IPS-15b (cell line): ENCODE measurements at regions not wholly inside any gene's neighbourhood (a gene's known extent, or its start where the extent isn't known, plus 50 kb on each side); places are given as distances from the start of the nearest gene placed in this dataset.

Source experiments
- H3K27me3 ChIP-seq: one replicate; pipeline ENCODE4 v1.6.1; 2013; ENCODE audit warnings: low read length; ENCODE audit not compliant: control insufficient read depth, insufficient read depth
- H3K36me3 ChIP-seq: one replicate; pipeline ENCODE4 v1.6.1; 2013; ENCODE audit warnings: low read length; ENCODE audit not compliant: control insufficient read depth, insufficient read depth
- H3K4me1 ChIP-seq: one replicate; pipeline ENCODE4 v1.6.1; 2013; ENCODE audit warnings: mild to moderate bottlenecking, low read length; ENCODE audit not compliant: control insufficient read depth, insufficient read depth
- H3K4me3 ChIP-seq: one replicate; pipeline ENCODE4 v1.5.1; 2013; ENCODE audit warnings: low read depth, low read length
- H3K9ac ChIP-seq: one replicate; pipeline ENCODE4 v1.6.1; 2013; ENCODE audit warnings: low read depth, mild to moderate bottlenecking, low read length
- H3K9me3 ChIP-seq: one replicate; pipeline ENCODE4 v1.6.1; 2013; ENCODE audit warnings: mild to moderate bottlenecking, low read length; ENCODE audit not compliant: control insufficient read depth, insufficient read depth

GRCh38 chr14:62029569-62029924 lies 267.3 kb downstream of the SNAPC1 start:
- no peaks in the 10 kb centered on the region for H3K9me3 ChIP-seq
- no peak overlapping the region for H3K9ac ChIP-seq

GRCh38 chr14:62030387-62030786 lies 268.2 kb downstream of the SNAPC1 start:
- no peaks in the 10 kb centered on the region for H3K36me3 ChIP-seq
- H3K9ac ChIP-seq, result no peak overlapping the region
- no peaks in the 10 kb centered on the region for H3K27me3 ChIP-seq

More at GRCh38 chr14:62029569-62029924, 267.3 kb downstream of the SNAPC1 start:
- Histone ChIP-seq H3K4me1 (no peaks in the 10 kb centered on the region), H3K27me3 (no peaks in the 10 kb centered on the region), H3K36me3 (no peaks in the 10 kb centered on the region), H3K4me3 (no peak overlapping the region)

GRCh38 chr14:62031504-62031903 lies 269.3 kb downstream of the SNAPC1 start:
- no peaks in the 10 kb centered on the region for H3K27me3 ChIP-seq
- no peak overlapping the region for H3K9ac ChIP-seq
- H3K4me3 ChIP-seq, result no peak overlapping the region
- no peaks in the 10 kb centered on the region for H3K36me3 ChIP-seq
- no peaks in the 10 kb centered on the region for H3K9me3 ChIP-seq
- no peaks in the 10 kb centered on the region for H3K4me1 ChIP-seq

More at GRCh38 chr14:62030387-62030786, 268.2 kb downstream of the SNAPC1 start:
- Histone ChIP-seq H3K4me1 (no peaks in the 10 kb centered on the region), H3K4me3 (no peak overlapping the region), H3K9me3 (no peaks in the 10 kb centered on the region)

GRCh38 chr14:62053188-62053587 lies 291.0 kb downstream of the SNAPC1 start:
- no peaks in the 10 kb centered on the region for H3K9me3 ChIP-seq
- no peak overlapping the region for H3K9ac ChIP-seq
- H3K36me3 ChIP-seq, result no peaks in the 10 kb centered on the region
- peaks cover 7% of the 10 kb centered on the region for H3K4me1 ChIP-seq
- H3K27me3 ChIP-seq, result no peaks in the 10 kb centered on the region
- no peak overlapping the region for H3K4me3 ChIP-seq

GRCh38 chr14:62056789-62057188 lies 294.6 kb downstream of the SNAPC1 start:
- Histone ChIP-seq H3K36me3 (no peaks in the 10 kb centered on the region), H3K9me3 (no peaks in the 10 kb centered on the region), H3K27me3 (no peaks in the 10 kb centered on the region), H3K9ac (no peak overlapping the region), H3K4me3 (no peak overlapping the region), H3K4me1 (peaks cover 7% of the 10 kb centered on the region)

- no peak overlapping the region for H3K4me3 ChIP-seq
- H3K27me3 ChIP-seq, result no peaks in the 10 kb centered on the region
- no peak overlapping the region for H3K9ac ChIP-seq
These were observed 300.4 kb downstream of the SNAPC1 start for GRCh38 chr14:62062645-62063044.

GRCh38 chr14:62064751-62065323 lies 302.6 kb downstream of the SNAPC1 start:
- Histone ChIP-seq H3K9me3 (no peaks in the 10 kb centered on the region), H3K4me3 (no peak overlapping the region), H3K4me1 (no peaks in the 10 kb centered on the region), H3K9ac (no peak overlapping the region), H3K36me3 (no peaks in the 10 kb centered on the region), H3K27me3 (no peaks in the 10 kb centered on the region)

More at GRCh38 chr14:62062645-62063044, 300.4 kb downstream of the SNAPC1 start:
- H3K36me3 ChIP-seq, result no peaks in the 10 kb centered on the region
- no peaks in the 10 kb centered on the region for H3K9me3 ChIP-seq
- no peaks in the 10 kb centered on the region for H3K4me1 ChIP-seq

- H3K4me3 ChIP-seq, result no peak overlapping the region
- no peaks in the 10 kb centered on the region for H3K36me3 ChIP-seq
- no peaks in the 10 kb centered on the region for H3K4me1 ChIP-seq
- no peaks in the 10 kb centered on the region for H3K9me3 ChIP-seq
- no peak overlapping the region for H3K9ac ChIP-seq
- H3K27me3 ChIP-seq, result no peaks in the 10 kb centered on the region
These were observed 304.1 kb downstream of the SNAPC1 start for GRCh38 chr14:62066304-62066703.

GRCh38 chr14:62071039-62071438 lies 308.8 kb downstream of the SNAPC1 start:
- no peaks in the 10 kb centered on the region for H3K4me1 ChIP-seq
- H3K9ac ChIP-seq, result no peak overlapping the region
- no peaks in the 10 kb centered on the region for H3K36me3 ChIP-seq
- no peaks in the 10 kb centered on the region for H3K9me3 ChIP-seq
- H3K4me3 ChIP-seq, result no peak overlapping the region
- H3K27me3 ChIP-seq, result no peaks in the 10 kb centered on the region

- H3K9ac ChIP-seq, result no peak overlapping the region
- H3K27me3 ChIP-seq, result no peaks in the 10 kb centered on the region
- no peaks in the 10 kb centered on the region for H3K9me3 ChIP-seq
- no peaks in the 10 kb centered on the region for H3K36me3 ChIP-seq
- H3K4me3 ChIP-seq, result no peak overlapping the region
- H3K4me1 ChIP-seq, result no peaks in the 10 kb centered on the region
These were observed 314.1 kb downstream of the SNAPC1 start for GRCh38 chr14:62076368-62076767.

- Histone ChIP-seq H3K4me3 (no peak overlapping the region), H3K27me3 (no peaks in the 10 kb centered on the region)
These were observed 314.8 kb downstream of the SNAPC1 start for GRCh38 chr14:62076825-62077605.

GRCh38 chr14:62077676-62078261 lies 315.5 kb downstream of the SNAPC1 start:
- H3K4me3 ChIP-seq, result no peak overlapping the region
- H3K36me3 ChIP-seq, result no peaks in the 10 kb centered on the region
- no peaks in the 10 kb centered on the region for H3K27me3 ChIP-seq
- H3K9me3 ChIP-seq, result no peaks in the 10 kb centered on the region
- no peak overlapping the region for H3K9ac ChIP-seq
- H3K4me1 ChIP-seq, result no peaks in the 10 kb centered on the region

More at GRCh38 chr14:62076825-62077605, 314.8 kb downstream of the SNAPC1 start:
- Histone ChIP-seq H3K36me3 (no peaks in the 10 kb centered on the region), H3K9ac (no peak overlapping the region), H3K4me1 (no peaks in the 10 kb centered on the region), H3K9me3 (no peaks in the 10 kb centered on the region)
